ENCODE measurements at regions not wholly inside any gene's neighbourhood (a gene's known extent, or its start where the extent isn't known, plus 50 kb on each side); places are given as distances from the start of the nearest gene placed in this dataset.

GRCh38 chr2:95707837-95708236, 116.0 kb downstream of the TRIM43 start:
- no peak for TF ChIP-seq POLR2A (IDR thresholded peaks at IDR 0.05)
- TF ChIP-seq, protein P1, sequence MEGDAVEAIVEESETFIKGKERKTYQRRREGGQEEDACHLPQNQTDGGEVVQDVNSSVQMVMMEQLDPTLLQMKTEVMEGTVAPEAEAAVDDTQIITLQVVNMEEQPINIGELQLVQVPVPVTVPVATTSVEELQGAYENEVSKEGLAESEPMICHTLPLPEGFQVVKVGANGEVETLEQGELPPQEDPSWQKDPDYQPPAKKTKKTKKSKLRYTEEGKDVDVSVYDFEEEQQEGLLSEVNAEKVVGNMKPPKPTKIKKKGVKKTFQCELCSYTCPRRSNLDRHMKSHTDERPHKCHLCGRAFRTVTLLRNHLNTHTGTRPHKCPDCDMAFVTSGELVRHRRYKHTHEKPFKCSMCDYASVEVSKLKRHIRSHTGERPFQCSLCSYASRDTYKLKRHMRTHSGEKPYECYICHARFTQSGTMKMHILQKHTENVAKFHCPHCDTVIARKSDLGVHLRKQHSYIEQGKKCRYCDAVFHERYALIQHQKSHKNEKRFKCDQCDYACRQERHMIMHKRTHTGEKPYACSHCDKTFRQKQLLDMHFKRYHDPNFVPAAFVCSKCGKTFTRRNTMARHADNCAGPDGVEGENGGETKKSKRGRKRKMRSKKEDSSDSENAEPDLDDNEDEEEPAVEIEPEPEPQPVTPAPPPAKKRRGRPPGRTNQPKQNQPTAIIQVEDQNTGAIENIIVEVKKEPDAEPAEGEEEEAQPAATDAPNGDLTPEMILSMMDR (IDR thresholded peaks at IDR 0.05): no peak
